H9 (cell line): ENCODE measurements at regions not wholly inside any gene's neighbourhood (a gene's known extent, or its start where the extent isn't known, plus 50 kb on each side); places are given as distances from the start of the nearest gene placed in this dataset.
A peak's percentile ranks its signal among the peaks of the same experiment; 100 is the strongest.

Source experiments
- DNase-seq: peaks from one replicate; pipeline ENCODE4 v3.0.0-alpha.2; 2017
- H2AFZ ChIP-seq: one replicate; pipeline ENCODE4 v1.6.1; 2013; ENCODE audit warnings: mild to moderate bottlenecking, low read length, control low read depth, moderate library complexity
- H2AK5ac ChIP-seq: 2 replicates; pipeline ENCODE4 v1.6.1; 2013; ENCODE audit warnings: low read length, control low read depth, mixed read lengths; ENCODE audit not compliant: insufficient read length
- H2BK120ac ChIP-seq: one replicate; pipeline ENCODE4 v1.6.1; 2013; ENCODE audit warnings: low read depth, mild to moderate bottlenecking, low read length, control low read depth, inconsistent platforms; ENCODE audit not compliant: poor library complexity, severe bottlenecking
- H2BK12ac ChIP-seq: 2 replicates; pipeline ENCODE4 v1.6.1; 2013; ENCODE audit warnings: low read length, control low read depth, mixed read lengths, low read depth; ENCODE audit not compliant: insufficient read length
- H2BK15ac ChIP-seq: 2 replicates; pipeline ENCODE4 v1.6.1; 2013; ENCODE audit warnings: low read depth, low read length, control low read depth
- H2BK20ac ChIP-seq: one replicate; pipeline ENCODE4 v1.6.1; 2013; ENCODE audit warnings: low read depth, mild to moderate bottlenecking, low read length, control low read depth, inconsistent platforms; ENCODE audit not compliant: poor library complexity, severe bottlenecking
- H2BK5ac ChIP-seq: 2 replicates; pipeline ENCODE4 v1.6.1; 2013; ENCODE audit warnings: low read length, control low read depth, mixed read lengths; ENCODE audit not compliant: insufficient read length
- H3K14ac ChIP-seq: 2 replicates; pipeline ENCODE4 v1.6.1; 2013; ENCODE audit warnings: low read length, control low read depth; ENCODE audit not compliant: insufficient read depth
- H3K18ac ChIP-seq: 2 replicates; pipeline ENCODE4 v1.6.1; 2013; ENCODE audit warnings: low read depth, mild to moderate bottlenecking, mixed read lengths, low read length, control low read depth; ENCODE audit not compliant: insufficient read length
- H3K23ac ChIP-seq: 2 replicates; pipeline ENCODE4 v1.6.1; 2013; ENCODE audit warnings: low read length, control low read depth, mixed read lengths, low read depth; ENCODE audit not compliant: insufficient read length
- H3K23me2 ChIP-seq: 2 replicates; pipeline ENCODE4 v1.6.1; 2013; ENCODE audit warnings: low read depth, mild to moderate bottlenecking, mixed read lengths, low read length, control low read depth; ENCODE audit not compliant: insufficient read length, poor library complexity, severe bottlenecking
- H3K27ac ChIP-seq: 2 replicates; pipeline ENCODE4 v1.5.1; 2013; ENCODE audit warnings: low read length, control low read depth, mixed read lengths, low read depth; ENCODE audit not compliant: insufficient read length
- H3K27me3 ChIP-seq: 2 replicates; pipeline ENCODE4 v1.6.1; 2013; ENCODE audit warnings: low read length, control low read depth, inconsistent platforms; ENCODE audit not compliant: insufficient read depth
- H3K4ac ChIP-seq: 2 replicates; pipeline ENCODE4 v1.6.1; 2013; ENCODE audit warnings: low read depth, mild to moderate bottlenecking, control low read depth, inconsistent platforms, low read length, moderate library complexity
- H3K4me1 ChIP-seq: 2 replicates; pipeline ENCODE4 v1.6.1; 2013; ENCODE audit warnings: low read length, control low read depth, inconsistent platforms; ENCODE audit not compliant: insufficient read depth
- H3K4me2 ChIP-seq: 2 replicates; pipeline ENCODE4 v1.6.1; 2013; ENCODE audit warnings: low read length, control low read depth, mixed read lengths; ENCODE audit not compliant: insufficient read length, insufficient read depth
- H3K56ac ChIP-seq: 2 replicates; pipeline ENCODE4 v1.6.1; 2013; ENCODE audit warnings: low read depth, mild to moderate bottlenecking, mixed read lengths, low read length, control low read depth; ENCODE audit not compliant: insufficient read length
- H3K79me1 ChIP-seq: 2 replicates; pipeline ENCODE4 v1.6.1; 2013; ENCODE audit warnings: low read depth, mild to moderate bottlenecking, moderate library complexity, low read length, control low read depth, inconsistent platforms; ENCODE audit not compliant: insufficient read depth, poor library complexity, severe bottlenecking
- H3K79me2 ChIP-seq: 2 replicates; pipeline ENCODE4 v1.6.1; 2013; ENCODE audit warnings: low read length, control low read depth, inconsistent platforms; ENCODE audit not compliant: insufficient read depth
- H3K9ac ChIP-seq: 2 replicates; pipeline ENCODE4 v1.6.1; 2013; ENCODE audit warnings: low read length, control low read depth, mixed read lengths; ENCODE audit not compliant: insufficient read length; ENCODE audit errors: extremely low read depth
- H3K9me3 ChIP-seq: one replicate; pipeline ENCODE4 v1.6.1; 2013; ENCODE audit warnings: low read depth, low read length, inconsistent platforms; ENCODE audit not compliant: control insufficient read depth
- H3T11ph ChIP-seq: one replicate; pipeline ENCODE4 v1.6.1; 2013; ENCODE audit warnings: mild to moderate bottlenecking, low read length, control low read depth, inconsistent platforms
- H4K20me1 ChIP-seq: one replicate; pipeline ENCODE4 v1.6.1; 2013; ENCODE audit not compliant: control insufficient read depth, insufficient read length, insufficient read depth
- H4K5ac ChIP-seq: 2 replicates; pipeline ENCODE4 v1.6.1; 2013; ENCODE audit warnings: low read depth, mild to moderate bottlenecking, mixed read lengths, low read length, control low read depth; ENCODE audit not compliant: insufficient read length
- H4K8ac ChIP-seq: replicated peaks from 2 replicates; pipeline ENCODE4 v1.6.1; 2013; ENCODE audit warnings: low read length, control low read depth, mixed read lengths, low read depth; ENCODE audit not compliant: insufficient read length
- H4K91ac ChIP-seq: 2 replicates; pipeline ENCODE4 v1.6.1; 2013; ENCODE audit warnings: low read depth, mild to moderate bottlenecking, moderate library complexity, mixed read lengths, low read length, control low read depth; ENCODE audit not compliant: insufficient read length
- H3K27ac Mint-ChIP-seq, 3 experiments: 2 replicates in 2 of 3; 3 replicates in 1 of 3; pipeline ENCODE4 v1.8.0; 2020 to 2021; ENCODE audit warnings: mixed read lengths in 3 of 3, mild to moderate bottlenecking in 1 of 3, moderate library complexity in 1 of 3
- H3K27me3 Mint-ChIP-seq: 2 replicates; pipeline ENCODE4 v1.8.0; 2021; ENCODE audit warnings: low read depth, mild to moderate bottlenecking, moderate library complexity, mixed read lengths
- H3K36me3 Mint-ChIP-seq, 3 experiments: 2 replicates in 2 of 3; 3 replicates in 1 of 3; pipeline ENCODE4 v1.8.0; 2020 to 2021; ENCODE audit warnings: low read depth in 3 of 3, mixed read lengths in 3 of 3; ENCODE audit not compliant: insufficient read depth in 1 of 3
- H3K4me1 Mint-ChIP-seq, 2 experiments: 2 replicates each; pipeline ENCODE4 v1.8.0; 2020; ENCODE audit warnings: mixed read lengths in 2 of 2
- H3K4me3 Mint-ChIP-seq, 2 experiments: 2 replicates in 1 of 2; 3 replicates in 1 of 2; pipeline ENCODE4 v1.8.0; 2020 to 2021; ENCODE audit warnings: mild to moderate bottlenecking in 2 of 2, mixed read lengths in 2 of 2, moderate library complexity in 1 of 2
- H3K9me3 Mint-ChIP-seq, 2 experiments: 2 replicates in 1 of 2; 3 replicates in 1 of 2; pipeline ENCODE4 v1.8.0; 2020; ENCODE audit warnings: mild to moderate bottlenecking in 2 of 2, mixed read lengths in 2 of 2, moderate library complexity in 1 of 2
- CTCF ChIP-seq: fragments of 200-600 bp; sonication (generic); conservative IDR thresholded peaks from 3 replicates; pipeline ENCODE4 v1.8.0; 2021; ENCODE audit warnings: antibody characterized with exemption, mild to moderate bottlenecking
- WGBS: extraction: QIAGEN DNeasy Blood & Tissue Kit; methylation state at CpG from one replicate; pipeline ENCODE4 v1.1.7; 2013; ENCODE audit warnings: missing lambda C conversion rate, low lambda C conversion rate, mixed read lengths; ENCODE audit not compliant: insufficient read length; ENCODE audit errors: extremely low coverage; 5-methylcytosine and 5-hydroxymethylcytosine counted together

GRCh38 chr2:215607766-215608165 lies 171.9 kb upstream of the FN1 start:
- peak overlapping the region in 1 of 3 experiments; percentile 80; a peak in 2 of 7 replicates for H3K27ac Mint-ChIP-seq
- H3K4me1 ChIP-seq: no peaks in the 10 kb centered on the region; the same call in 1 of the 2 replicates
- no peak overlapping the region for H3K23ac ChIP-seq
- H2BK15ac ChIP-seq: no peak overlapping the region
- no peak overlapping the region for H3K27ac ChIP-seq
- no peak overlapping the region for H2AK5ac ChIP-seq
- H3K4me3 Mint-ChIP-seq: no peak overlapping the region
- H2AFZ ChIP-seq: no peak overlapping the region
- peaks cover 17% of the 10 kb centered on the region in 2 experiments for H3K4me1 Mint-ChIP-seq
- no peak overlapping the region for H3K14ac ChIP-seq
- no peak overlapping the region for H3K18ac ChIP-seq
- no peak overlapping the region for H4K5ac ChIP-seq
- no peaks in the 10 kb centered on the region for H3K79me2 ChIP-seq
- H3K9me3 ChIP-seq: no peaks in the 10 kb centered on the region
- DNase-seq: no peak
- H2BK120ac ChIP-seq: no peak overlapping the region
- H2BK20ac ChIP-seq: no peak overlapping the region
- TF ChIP-seq CTCF: no peak
- H3K27me3 Mint-ChIP-seq: no peaks in the 10 kb centered on the region
- H4K91ac ChIP-seq: no peak overlapping the region
- H3T11ph ChIP-seq: no peak overlapping the region
- H3K36me3 Mint-ChIP-seq: no peaks in the 10 kb centered on the region
- H3K23me2 ChIP-seq: no peaks in the 10 kb centered on the region
- H2BK5ac ChIP-seq: no peak overlapping the region
- no peaks in the 10 kb centered on the region for H4K20me1 ChIP-seq
- H2BK12ac ChIP-seq: no peak overlapping the region
- H4K8ac ChIP-seq: no peak overlapping the region
- H3K4me2 ChIP-seq: no peak overlapping the region
- no peak overlapping the region for H3K56ac ChIP-seq
- WGBS: no CpG with 5 or more reads among the region's 1 CpG
- H3K9ac ChIP-seq: no peak overlapping the region
- H3K9me3 Mint-ChIP-seq: no peaks in the 10 kb centered on the region
- H3K4ac ChIP-seq: no peak overlapping the region
- no peaks in the 10 kb centered on the region for H3K79me1 ChIP-seq
- H3K27me3 ChIP-seq: no peaks in the 10 kb centered on the region
